A549 (cell line): ENCODE measurements at regions not wholly inside any gene's neighbourhood (a gene's known extent, or its start where the extent isn't known, plus 50 kb on each side); places are given as distances from the start of the nearest gene placed in this dataset.

Experiments
- ATAC-seq, 2 experiments: fragments of 200-7000 bp in 1 of 2; fragments of >200 bp in 1 of 2; cut with Nextera tagmentation in 1 of 2; cut with Tn5 transposase in 1 of 2; 3 replicates each; pipeline versions ENCODE4 v1.8.0 to v1.9.1; 2018 to 2020; ENCODE audit warnings: mild to moderate bottlenecking in 1 of 2, moderate library complexity in 1 of 2
- CTCF ChIA-PET: fragments of 300-600 bp; sonication (Branson Sonifier 250); formaldehyde crosslinking; extraction: SDS; loops from one replicate; lab custom pipeline; 2021; ENCODE audit warnings: antibody characterized with exemption, inconsistent platforms; lab: Yijun Ruan, JAX
- POLR2A ChIA-PET: fragments of 350-600 bp; formaldehyde crosslinking; extraction: SDS; loops from one replicate; lab custom pipeline; 2021; ENCODE audit warnings: antibody characterized with exemption, inconsistent platforms; lab: Yijun Ruan, JAX
- DNase-seq, 2 experiments: peaks; one replicate each; pipeline versions ENCODE4 v3.0.0 to v3.0.0-alpha.2; 2011 to 2016; ENCODE audit warnings: low read depth in 1 of 2, low spot score in 1 of 2
- FAIRE-seq: peaks from 2 replicates; lab custom pipeline; 2011; peaks lifted over from hg19 to GRCh38; lab: Jason Lieb, UNC
- H3K27ac ChIP-seq, 2 experiments: fragments of >200 bp; sonication (Bioruptor Twin); formaldehyde crosslinking; 3 replicates each; pipeline ENCODE4 v1.5.1; 2016 to 2017
- H3K4me1 ChIP-seq: fragments of >200 bp; sonication (Bioruptor Twin); formaldehyde crosslinking; 3 replicates; pipeline ENCODE4 v1.6.1; 2016
- H3K4me2 ChIP-seq: fragments of >200 bp; sonication (Bioruptor Twin); formaldehyde crosslinking; 3 replicates; pipeline ENCODE4 v1.6.1; 2016
- H3K4me3 ChIP-seq: fragments of >200 bp; sonication (Bioruptor Twin); formaldehyde crosslinking; 3 replicates; pipeline ENCODE4 v1.5.1; 2016
- H3K9me3 ChIP-seq: fragments of >200 bp; sonication (Bioruptor Twin); formaldehyde crosslinking; 3 replicates; pipeline ENCODE4 v1.6.1; 2016
- BCL3 ChIP-seq: fragments of >200 bp; sonication (Bioruptor Twin); formaldehyde crosslinking; IDR thresholded peaks from 3 replicates; pipeline ENCODE4 v1.6.1; 2016
- BHLHE40 ChIP-seq: IDR thresholded peaks from 2 replicates; pipeline ENCODE4 v1.6.1; 2012; ENCODE audit warnings: low read depth, low read length, inconsistent platforms
- CBX2 ChIP-seq: fragments of 200-600 bp; sonication (generic); IDR thresholded peaks from 2 replicates; pipeline ENCODE4 v1.6.1; 2016; ENCODE audit warnings: low read depth, mild to moderate bottlenecking, borderline replicate concordance
- CTCF ChIP-seq: fragments of >200 bp; sonication (Bioruptor Twin); formaldehyde crosslinking; IDR thresholded peaks from 3 replicates; pipeline ENCODE4 v1.5.1; 2016
- HMGXB4 ChIP-seq: fragments of 250-450 bp; sonication (Bioruptor Pico); IDR thresholded peaks from 2 replicates; pipeline ENCODE4 v1.5.0; 2021; ENCODE audit warnings: mild to moderate bottlenecking, moderate library complexity, borderline replicate concordance
- HOXB13 ChIP-seq: fragments of 250-450 bp; sonication (Bioruptor Pico); IDR thresholded peaks from 2 replicates; pipeline ENCODE4 v1.5.0; 2020; ENCODE audit warnings: low read depth, mild to moderate bottlenecking, moderate library complexity
- HOXB5 ChIP-seq: fragments of 250-450 bp; sonication (Bioruptor Pico); IDR thresholded peaks from 2 replicates; pipeline ENCODE4 v1.5.0; 2020; ENCODE audit warnings: mild to moderate bottlenecking, moderate library complexity
- JUNB ChIP-seq: fragments of >200 bp; sonication (Bioruptor Twin); formaldehyde crosslinking; IDR thresholded peaks from 2 replicates; pipeline ENCODE4 v1.6.1; 2016
- MAFK ChIP-seq: fragments of 450-650 bp; IDR thresholded peaks from 2 replicates; pipeline ENCODE4 v1.6.1; 2014; ENCODE audit not compliant: partially characterized antibody
- MAZ ChIP-seq: fragments of 150-350 bp; IDR thresholded peaks from 2 replicates; pipeline ENCODE4 v1.6.1; 2014; ENCODE audit warnings: antibody characterized with exemption, low read depth, low read length, borderline replicate concordance
- NFE2L2 ChIP-seq: fragments of 150-350 bp; conservative IDR thresholded peaks from 2 replicates; pipeline ENCODE4 v1.6.1; 2014; ENCODE audit warnings: low read length
- NPAS2 ChIP-seq: fragments of 250-450 bp; sonication (Bioruptor Pico); IDR thresholded peaks from 2 replicates; pipeline ENCODE4 v1.8.0; 2022; ENCODE audit warnings: mild to moderate bottlenecking, moderate library complexity, borderline replicate concordance
- RARB ChIP-seq: fragments of 250-450 bp; sonication (Bioruptor Pico); IDR thresholded peaks from 2 replicates; pipeline ENCODE4 v1.8.0; 2021; ENCODE audit warnings: mild to moderate bottlenecking, moderate library complexity
- RCOR1 ChIP-seq: fragments of 150-350 bp; IDR thresholded peaks from 2 replicates; pipeline ENCODE4 v1.6.1; 2014; ENCODE audit warnings: antibody characterized with exemption, low read length, low read depth
- SREBF2 ChIP-seq: fragments of 450-650 bp; IDR thresholded peaks from 2 replicates; pipeline ENCODE4 v1.6.1; 2014; ENCODE audit warnings: mild to moderate bottlenecking, moderate library complexity
- WGBS: methylation state at CpG from one replicate; pipeline ENCODE4 v1.1.6; 2017; ENCODE audit errors: missing lambda C conversion rate; 5-methylcytosine and 5-hydroxymethylcytosine counted together

- no peak overlapping the region for H3K4me3 ChIP-seq
- DNase-seq (peak in 1 of 2 experiments; percentile 18), ATAC-seq (no peak), FAIRE-seq (no peak)
- 76% methylated on average over 2 of the region's 2 CpGs for WGBS
- ChIA-PET CTCF (interaction anchor here (0.7 kb wide), 1 partner anchor 16 kb away, joined by 3 read pairs; no protein-coding TSS in a partner anchor), POLR2A (no interaction called here)
- TF ChIP-seq NFE2L2 = peak; percentile 98
- peak; percentile 98 for TF ChIP-seq MAFK
- TF ChIP-seq CBX2 = no peak
- no peak for TF ChIP-seq HOXB5 (CRISPR knock-in tag)
- TF ChIP-seq HOXB13 (CRISPR knock-in tag) = no peak
- no peak for TF ChIP-seq BHLHE40
- TF ChIP-seq SREBF2 = no peak
- TF ChIP-seq BCL3 = no peak
- TF ChIP-seq HMGXB4 (CRISPR knock-in tag) = no peak
- no peak for TF ChIP-seq CTCF
- no peak for TF ChIP-seq JUNB
- H3K4me2 ChIP-seq = no peak overlapping the region
- peaks cover 7% of the 10 kb centered on the region for H3K4me1 ChIP-seq
- H3K27ac ChIP-seq = peak overlapping the region in 1 of 2 experiments; percentile 9; a peak in 1 of 6 replicates
- no peaks in the 10 kb centered on the region for H3K9me3 ChIP-seq
Observed at GRCh38 chr12:67594888-67595287, 53.7 kb upstream of the DYRK2 start.

GRCh38 chr12:67595365-67595764 lies 53.2 kb upstream of the DYRK2 start:
- no peak overlapping the region for H3K27ac ChIP-seq
- peaks cover 7% of the 10 kb centered on the region for H3K4me1 ChIP-seq
- no peak for TF ChIP-seq MAZ
- POLR2A ChIA-PET = no interaction called here
- no peak overlapping the region for H3K4me2 ChIP-seq
- ATAC-seq (no peak), FAIRE-seq (peak; percentile 23), DNase-seq (no peak)
- no peak overlapping the region for H3K4me3 ChIP-seq
- H3K9me3 ChIP-seq = no peaks in the 10 kb centered on the region
- CTCF ChIA-PET = no interaction called here
- 91% methylated on average over 3 of the region's 3 CpGs for WGBS

- WGBS = 61% methylated on average over 3 of the region's 3 CpGs
- H3K4me2 ChIP-seq = no peak overlapping the region
- CTCF ChIA-PET = interaction anchor here (0.9 to 1.1 kb wide), 2 partner anchors 41 to 344 kb away, joined by 3 to 4 read pairs; no protein-coding TSS in a partner anchor
- DNase-seq (no peak), ATAC-seq (no peak)
- peaks cover 7% of the 10 kb centered on the region for H3K4me1 ChIP-seq
- H3K4me3 ChIP-seq = no peak overlapping the region
- TF ChIP-seq NFE2L2 (no peak), RCOR1 (no peak), NPAS2 (CRISPR knock-in tag) (no peak), RARB (no peak)
- TF ChIP-seq, all 56 proteins: peak for 0
- POLR2A ChIA-PET = no interaction called here
- H3K27ac ChIP-seq = no peak overlapping the region
- no peak for FAIRE-seq
- no peaks in the 10 kb centered on the region for H3K9me3 ChIP-seq
Observed at GRCh38 chr12:67598598-67598997, 49.9 kb upstream of the DYRK2 start.
